Endodermal cell (in vitro differentiated cells): ENCODE measurements at regions not wholly inside any gene's neighbourhood (a gene's known extent, or its start where the extent isn't known, plus 50 kb on each side); places are given as distances from the start of the nearest gene placed in this dataset.

Source experiments
- DNase-seq: peaks from one replicate; pipeline ENCODE4 v3.0.0-alpha.2; 2017
- H3K27ac ChIP-seq: 2 replicates; pipeline ENCODE4 v1.5.1; 2013; ENCODE audit warnings: mild to moderate bottlenecking, low read depth, low read length, moderate library complexity
- H3K27me3 ChIP-seq: 2 replicates; pipeline ENCODE4 v1.6.1; 2013; ENCODE audit warnings: mild to moderate bottlenecking, low read length, moderate library complexity; ENCODE audit not compliant: insufficient read depth, control insufficient read depth, poor library complexity, severe bottlenecking
- H3K36me3 ChIP-seq: 2 replicates; pipeline ENCODE4 v1.7.0; 2013; ENCODE audit warnings: mild to moderate bottlenecking, low read length, moderate library complexity; ENCODE audit not compliant: control insufficient read depth, insufficient read depth
- H3K4me1 ChIP-seq: one replicate; pipeline ENCODE4 v1.7.0; 2013; ENCODE audit warnings: low read length; ENCODE audit not compliant: control insufficient read depth, insufficient read depth
- H3K4me3 ChIP-seq: 2 replicates; pipeline ENCODE4 v1.5.1; 2013; ENCODE audit warnings: mild to moderate bottlenecking, low read length, moderate library complexity
- H3K9ac ChIP-seq: 2 replicates; pipeline ENCODE4 v1.6.1; 2013; ENCODE audit warnings: mild to moderate bottlenecking, low read length, moderate library complexity; ENCODE audit not compliant: poor library complexity, severe bottlenecking; ENCODE audit errors: extremely low read depth
- H3K9me3 ChIP-seq: 2 replicates; pipeline ENCODE4 v1.6.1; 2013; ENCODE audit warnings: mild to moderate bottlenecking, low read length, moderate library complexity; ENCODE audit not compliant: control insufficient read depth
- H3K27ac Mint-ChIP-seq: 2 replicates; pipeline ENCODE4 v1.8.0; 2020; ENCODE audit warnings: mixed read lengths
- H3K27me3 Mint-ChIP-seq: 2 replicates; pipeline ENCODE4 v1.8.0; 2021; ENCODE audit warnings: mild to moderate bottlenecking, mixed read lengths; ENCODE audit not compliant: insufficient read depth
- H3K36me3 Mint-ChIP-seq: 2 replicates; pipeline ENCODE4 v1.8.0; 2020; ENCODE audit warnings: low read depth, mixed read lengths
- H3K4me1 Mint-ChIP-seq: 2 replicates; pipeline ENCODE4 v1.8.0; 2020; ENCODE audit warnings: mixed read lengths
- H3K4me3 Mint-ChIP-seq: 2 replicates; pipeline ENCODE4 v1.8.0; 2020; ENCODE audit warnings: mild to moderate bottlenecking, moderate library complexity, mixed read lengths
- H3K9me3 Mint-ChIP-seq: 2 replicates; pipeline ENCODE4 v1.8.0; 2020; ENCODE audit warnings: mild to moderate bottlenecking, mixed read lengths
- WGBS, 2 experiments: methylation state at CpG; one replicate each; pipeline versions ENCODE4 v1.1.5 to v1.1.7; 2013; ENCODE audit warnings: missing lambda C conversion rate in 2 of 2, mixed read lengths in 1 of 2; ENCODE audit not compliant: insufficient coverage in 1 of 2, insufficient read length in 1 of 2; 5-methylcytosine and 5-hydroxymethylcytosine counted together
- TF ChIP-seq, protein P1 (sequence below): fragments of 200-600 bp; sonication (generic); conservative IDR thresholded peaks from 2 replicates; pipeline ENCODE4 v1.5.0; 2021; ENCODE audit warnings: antibody characterized with exemption, mild to moderate bottlenecking

DNA sequence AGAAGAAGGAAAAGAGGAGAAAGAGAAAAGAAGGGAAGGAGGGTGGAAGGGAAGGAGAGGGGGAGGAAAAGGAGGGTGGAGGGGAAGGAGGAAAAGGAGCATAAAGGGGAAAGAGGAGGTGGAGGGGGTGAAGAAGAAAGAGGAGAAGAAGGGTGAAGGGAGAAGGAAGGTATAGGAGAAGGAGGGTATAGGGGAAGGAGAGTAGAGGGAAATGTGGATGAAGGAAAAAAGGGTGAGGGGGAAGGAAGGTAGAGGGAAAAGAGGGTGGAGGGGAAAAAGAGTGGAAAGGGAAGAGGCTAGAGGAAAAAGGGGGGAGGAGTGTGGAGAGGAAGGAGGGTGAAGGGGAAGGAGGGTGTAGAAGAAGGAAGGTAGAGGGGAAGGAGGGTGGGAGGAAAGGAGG lies 928.6 kb downstream of the UQCRFS1 start:
- peaks cover 38% of the 10 kb centered on the region for H3K27me3 Mint-ChIP-seq
- no peak for DNase-seq
- Histone ChIP-seq H3K4me1 (no peaks in the 10 kb centered on the region), H3K27me3 (peaks cover 6% of the 10 kb centered on the region), H3K9me3 (peaks cover 7% of the 10 kb centered on the region), H3K36me3 (no peaks in the 10 kb centered on the region), H3K27ac (no peak overlapping the region), H3K4me3 (no peak overlapping the region), H3K9ac (no peak overlapping the region)
- no peaks in the 10 kb centered on the region for H3K36me3 Mint-ChIP-seq
- H3K4me3 Mint-ChIP-seq, result no peak overlapping the region
- TF ChIP-seq, protein P1, sequence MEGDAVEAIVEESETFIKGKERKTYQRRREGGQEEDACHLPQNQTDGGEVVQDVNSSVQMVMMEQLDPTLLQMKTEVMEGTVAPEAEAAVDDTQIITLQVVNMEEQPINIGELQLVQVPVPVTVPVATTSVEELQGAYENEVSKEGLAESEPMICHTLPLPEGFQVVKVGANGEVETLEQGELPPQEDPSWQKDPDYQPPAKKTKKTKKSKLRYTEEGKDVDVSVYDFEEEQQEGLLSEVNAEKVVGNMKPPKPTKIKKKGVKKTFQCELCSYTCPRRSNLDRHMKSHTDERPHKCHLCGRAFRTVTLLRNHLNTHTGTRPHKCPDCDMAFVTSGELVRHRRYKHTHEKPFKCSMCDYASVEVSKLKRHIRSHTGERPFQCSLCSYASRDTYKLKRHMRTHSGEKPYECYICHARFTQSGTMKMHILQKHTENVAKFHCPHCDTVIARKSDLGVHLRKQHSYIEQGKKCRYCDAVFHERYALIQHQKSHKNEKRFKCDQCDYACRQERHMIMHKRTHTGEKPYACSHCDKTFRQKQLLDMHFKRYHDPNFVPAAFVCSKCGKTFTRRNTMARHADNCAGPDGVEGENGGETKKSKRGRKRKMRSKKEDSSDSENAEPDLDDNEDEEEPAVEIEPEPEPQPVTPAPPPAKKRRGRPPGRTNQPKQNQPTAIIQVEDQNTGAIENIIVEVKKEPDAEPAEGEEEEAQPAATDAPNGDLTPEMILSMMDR, result no peak
- H3K27ac Mint-ChIP-seq, result no peak overlapping the region
- peaks cover 11% of the 10 kb centered on the region for H3K9me3 Mint-ChIP-seq
- peaks cover 14% of the 10 kb centered on the region for H3K4me1 Mint-ChIP-seq

DNA sequence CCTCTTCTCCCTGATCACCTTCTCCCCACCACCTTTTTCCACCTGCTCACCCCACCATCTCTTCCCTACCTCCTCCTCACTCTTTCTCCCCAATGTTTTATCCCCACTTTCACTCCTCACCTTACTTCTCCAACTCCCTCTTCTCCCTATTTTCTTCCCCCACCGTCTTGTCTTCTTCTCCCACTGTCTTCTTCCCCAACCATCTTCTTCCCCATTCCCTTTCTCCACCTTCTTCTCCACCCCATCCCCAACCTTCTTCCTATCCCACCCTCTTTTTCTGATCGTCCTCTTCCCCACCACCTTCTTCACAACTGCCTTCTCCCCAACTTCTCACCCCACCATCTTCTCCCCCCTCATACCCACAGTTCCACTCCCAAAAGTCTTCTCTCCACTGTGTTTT lies 929.4 kb downstream of the UQCRFS1 start:
- TF ChIP-seq, protein P1, result no peak

DNA sequence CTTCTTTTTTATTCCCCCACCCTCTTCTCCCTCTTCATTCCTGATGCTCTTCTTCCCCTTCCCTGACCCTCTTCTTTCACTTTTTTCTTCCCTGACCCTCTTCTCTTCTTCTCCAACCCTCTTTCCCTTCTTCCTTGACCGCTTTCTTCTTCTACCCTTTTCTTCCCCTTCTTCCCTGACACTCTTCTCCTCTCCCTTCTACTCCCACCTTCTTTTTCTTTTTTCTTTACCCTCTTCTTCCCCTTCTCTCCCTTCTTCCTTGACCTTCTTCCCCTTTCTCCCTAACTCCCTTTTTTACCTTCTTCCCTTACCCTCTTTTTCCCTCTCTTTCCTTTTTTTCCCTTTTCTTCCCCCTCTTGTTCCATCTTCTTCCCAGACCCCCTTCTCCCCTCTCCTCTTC lies 931.3 kb downstream of the UQCRFS1 start:
- Mint-ChIP-seq H3K4me3 (no peak overlapping the region), H3K27me3 (peaks cover 39% of the 10 kb centered on the region), H3K9me3 (peaks cover 11% of the 10 kb centered on the region), H3K4me1 (no peaks in the 10 kb centered on the region), H3K27ac (no peak overlapping the region), H3K36me3 (no peaks in the 10 kb centered on the region)
- DNase-seq, result no peak
- no peaks in the 10 kb centered on the region for H3K4me1 ChIP-seq
- H3K9me3 ChIP-seq, result peaks cover 7% of the 10 kb centered on the region
- TF ChIP-seq, protein P1, result no peak
- H3K4me3 ChIP-seq, result no peak overlapping the region
- H3K27ac ChIP-seq, result no peak overlapping the region
- WGBS, 2 experiments, result 83 to 95% methylated on average over 1 of the region's 1 CpG
- H3K9ac ChIP-seq, result no peak overlapping the region
- no peaks in the 10 kb centered on the region for H3K36me3 ChIP-seq
- H3K27me3 ChIP-seq, result peaks cover 6% of the 10 kb centered on the region

More for the DNA sequence above, 929.4 kb downstream of the UQCRFS1 start:
- Histone ChIP-seq H3K9ac (no peak overlapping the region), H3K4me3 (no peak overlapping the region), H3K9me3 (peaks cover 7% of the 10 kb centered on the region), H3K27me3 (peaks cover 6% of the 10 kb centered on the region), H3K27ac (no peak overlapping the region), H3K4me1 (no peaks in the 10 kb centered on the region), H3K36me3 (no peaks in the 10 kb centered on the region)
- Mint-ChIP-seq H3K9me3 (peaks cover 11% of the 10 kb centered on the region), H3K27ac (no peak overlapping the region), H3K4me3 (no peak overlapping the region), H3K27me3 (peaks cover 39% of the 10 kb centered on the region), H3K36me3 (no peaks in the 10 kb centered on the region), H3K4me1 (peaks cover 6% of the 10 kb centered on the region)
- 81 to 100% methylated on average over 1 to 2 of the region's 2 CpGs for WGBS, 2 experiments
- no peak for DNase-seq
